Cardiac fibroblast (primary cell): ENCODE measurements at regions not wholly inside any gene's neighbourhood (a gene's known extent, or its start where the extent isn't known, plus 50 kb on each side); places are given as distances from the start of the nearest gene placed in this dataset.

Experiments used
- DNase-seq, 2 donors: peaks; one replicate each; pipeline versions ENCODE4 v3.0.0 to v3.0.0-alpha.2; 2010; ENCODE audit warnings: low read depth in 2 of 2
- H3K4me3 ChIP-seq, 2 donors: replicated peaks in 1 of 2; 1 replicate in 1 of 2; 2 replicates in 1 of 2; pipeline ENCODE4 v1.5.1; 2011; ENCODE audit warnings: low read depth in 2 of 2, low read length in 2 of 2, mild to moderate bottlenecking in 2 of 2, moderate library complexity in 1 of 2
- CTCF ChIP-seq: IDR thresholded peaks from one replicate; pipeline ENCODE4 v1.5.1; 2011; ENCODE audit warnings: low read depth, mild to moderate bottlenecking, low read length, inconsistent platforms

DNA sequence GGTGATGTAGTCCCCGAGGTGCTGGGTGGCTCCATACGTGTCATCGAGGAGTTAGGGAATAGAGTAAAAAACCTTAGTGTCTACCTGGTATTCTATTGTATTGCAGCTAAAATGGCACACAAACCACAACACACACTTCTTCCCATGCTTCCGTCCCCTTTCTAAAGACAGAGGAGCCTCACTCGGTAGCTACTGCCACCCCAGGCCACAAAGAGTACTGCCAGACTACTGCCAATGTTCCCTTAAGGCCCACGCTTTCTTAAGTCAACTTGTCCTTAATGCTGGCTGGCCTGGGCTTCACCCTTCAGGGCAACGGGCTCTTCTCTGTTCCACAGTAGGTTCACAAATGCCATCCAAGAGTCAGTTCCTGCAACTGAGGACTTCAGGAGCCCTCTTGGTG is 673.0 kb downstream of the ELAVL2 start:
- H3K4me3 ChIP-seq, result no peak overlapping the region
- TF ChIP-seq CTCF, result no peak
- no peak for DNase-seq

GRCh38 chr9:23160491-23160890 is 665.5 kb downstream of the ELAVL2 start:
- H3K4me3 ChIP-seq, result no peak overlapping the region
- no peak for TF ChIP-seq CTCF
- no peak for DNase-seq

- TF ChIP-seq CTCF, result no peak
- no peak for DNase-seq
- H3K4me3 ChIP-seq, result no peak overlapping the region
These were observed 665.0 kb downstream of the ELAVL2 start for GRCh38 chr9:23160952-23161469.

DNA sequence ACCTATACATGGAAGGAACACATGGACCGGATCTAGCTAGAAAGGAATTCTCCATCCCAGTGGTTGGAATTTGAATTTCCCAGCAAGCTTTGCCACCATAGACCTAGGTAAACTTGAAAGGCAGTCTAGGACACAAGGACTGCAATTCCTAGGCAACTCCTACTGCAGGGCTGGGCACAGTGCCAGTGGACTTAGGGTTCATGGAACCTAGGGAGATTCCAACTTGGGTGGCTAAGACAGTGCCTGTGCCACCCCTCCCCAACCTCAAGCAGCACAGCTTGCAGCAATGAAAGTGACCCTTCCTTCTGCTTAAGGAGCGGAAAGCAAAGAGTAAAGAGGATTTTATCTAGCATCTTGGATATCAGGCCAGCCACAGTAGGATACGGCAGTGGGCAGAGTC is 663.3 kb downstream of the ELAVL2 start:
- no peak for DNase-seq
- no peak overlapping the region for H3K4me3 ChIP-seq
- no peak for TF ChIP-seq CTCF

DNA sequence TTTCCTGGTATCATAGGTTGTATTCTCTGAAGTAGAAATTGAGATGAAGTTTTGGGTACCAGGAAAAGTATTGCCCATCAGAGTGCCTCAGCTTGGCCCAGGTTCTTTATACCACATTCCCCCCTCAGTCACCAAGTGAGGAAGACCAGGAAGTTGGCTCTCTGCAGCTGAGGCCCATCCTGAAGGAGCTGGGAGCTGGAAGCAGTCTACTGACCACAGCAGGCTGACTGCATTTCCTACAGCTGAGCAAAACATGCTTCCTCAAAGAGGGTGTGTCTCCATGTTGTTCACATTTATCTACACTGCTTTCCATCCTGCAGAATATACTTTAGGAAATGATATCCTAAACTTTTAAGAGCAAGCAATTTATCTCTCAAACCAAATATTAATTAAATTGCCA is 654.6 kb downstream of the ELAVL2 start:
- TF ChIP-seq CTCF, result no peak
- DNase-seq, result no peak
- no peak overlapping the region for H3K4me3 ChIP-seq

DNA sequence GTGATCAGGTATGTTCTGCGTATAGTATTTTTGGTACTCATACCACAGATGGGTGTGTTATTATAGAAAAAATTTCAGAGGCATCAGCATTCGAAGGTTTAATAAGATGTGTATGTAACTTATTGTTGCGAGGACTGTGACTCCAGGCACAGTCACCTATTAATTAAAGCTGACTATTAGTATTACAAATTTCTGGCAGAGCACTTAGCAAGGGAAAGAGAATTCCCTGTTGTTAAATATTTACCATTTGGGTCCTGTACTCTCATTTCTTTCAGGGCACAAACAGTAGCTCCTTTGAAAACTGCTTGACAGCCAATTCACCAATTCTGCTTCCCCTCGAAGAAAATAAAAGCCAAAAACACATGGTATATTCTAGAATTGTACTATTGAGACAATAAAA is 653.8 kb downstream of the ELAVL2 start:
- no peak for TF ChIP-seq CTCF
- no peak for DNase-seq
- no peak overlapping the region for H3K4me3 ChIP-seq

DNA sequence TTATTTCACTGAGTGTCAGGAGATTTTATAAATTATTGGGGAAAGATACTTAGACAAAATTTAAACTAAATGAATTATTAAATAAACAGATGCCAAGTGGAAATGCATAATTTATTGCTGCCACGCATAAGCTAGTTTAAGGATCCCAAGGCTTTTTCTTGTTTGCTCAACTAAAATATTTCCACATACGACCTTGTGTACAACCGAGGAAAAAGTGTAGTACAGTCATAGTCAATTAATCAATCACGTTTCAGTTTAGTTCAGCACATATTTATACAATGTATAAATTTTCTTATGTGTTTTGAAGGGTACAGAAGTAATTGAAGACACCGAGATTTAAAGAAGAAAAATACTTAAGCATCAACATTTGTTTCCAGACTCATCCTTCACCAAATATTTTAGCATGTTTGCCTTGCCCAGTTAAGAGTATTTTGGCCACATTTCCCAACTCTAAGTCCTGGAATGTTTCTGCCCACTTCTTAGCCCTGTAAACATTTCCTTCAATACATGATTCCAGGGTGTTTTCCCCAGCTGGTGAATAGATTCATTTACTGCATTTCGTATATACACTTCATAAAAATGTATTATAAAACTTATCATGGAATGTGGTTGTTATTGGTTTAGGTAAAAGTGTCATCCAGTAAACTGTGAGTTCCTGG is 652.9 kb downstream of the ELAVL2 start:
- no peak for DNase-seq
- no peak for TF ChIP-seq CTCF
- H3K4me3 ChIP-seq, result no peak overlapping the region
